NCI-H1105 treated with DMSO at 0.1 percent for 48 hours (cell line): ENCODE measurements at regions not wholly inside any gene's neighbourhood (a gene's known extent, or its start where the extent isn't known, plus 50 kb on each side); places are given as distances from the start of the nearest gene placed in this dataset.
"Not testable (repeated sequence)": the region's sequence is repeated elsewhere in the genome, so short reads cannot be mapped to it uniquely, and the experiment has no call there.

Source experiments
- DNase-seq: peaks from one replicate; lab custom pipeline; 2025; lab: John Stamatoyannopoulos, UW

DNA sequence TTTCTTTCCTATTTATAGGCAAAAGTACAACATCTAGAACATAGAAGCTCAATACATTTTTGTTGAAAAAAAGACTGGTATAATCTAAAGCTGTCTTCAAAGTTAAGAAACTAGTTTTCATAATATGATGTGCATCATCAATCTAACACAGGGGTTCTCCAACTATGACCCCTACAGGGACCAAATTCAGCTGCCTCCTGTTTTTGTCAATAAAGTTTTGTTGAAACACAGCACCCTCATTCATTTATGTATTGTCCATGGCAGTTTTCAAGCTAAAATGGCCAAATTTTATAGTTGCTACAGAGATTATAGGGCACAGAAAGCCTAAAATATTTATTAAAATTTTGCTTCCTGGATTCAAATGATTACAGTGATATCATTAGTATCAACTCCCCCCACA is 452.9 kb downstream of the CCER1 start:
- DNase-seq = no peak

DNA sequence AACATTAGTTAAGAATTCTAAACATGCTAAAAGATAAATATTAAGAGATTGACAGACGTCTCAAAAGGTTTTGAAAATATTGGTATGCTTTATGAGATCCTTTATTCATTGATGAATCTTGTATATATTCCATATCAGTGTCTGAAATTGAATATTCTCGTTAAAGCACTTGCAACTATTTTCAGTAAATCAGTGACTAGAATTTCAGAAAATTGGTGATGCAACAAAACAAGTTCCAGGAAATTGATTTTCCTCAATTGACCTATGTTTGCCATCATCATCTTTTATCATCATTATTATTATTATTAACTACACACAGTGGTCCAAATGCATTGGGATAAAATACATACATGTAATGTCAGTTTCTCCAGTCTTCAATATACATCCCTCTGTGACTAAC is 453.6 kb downstream of the CCER1 start:
- no peak for DNase-seq

DNA sequence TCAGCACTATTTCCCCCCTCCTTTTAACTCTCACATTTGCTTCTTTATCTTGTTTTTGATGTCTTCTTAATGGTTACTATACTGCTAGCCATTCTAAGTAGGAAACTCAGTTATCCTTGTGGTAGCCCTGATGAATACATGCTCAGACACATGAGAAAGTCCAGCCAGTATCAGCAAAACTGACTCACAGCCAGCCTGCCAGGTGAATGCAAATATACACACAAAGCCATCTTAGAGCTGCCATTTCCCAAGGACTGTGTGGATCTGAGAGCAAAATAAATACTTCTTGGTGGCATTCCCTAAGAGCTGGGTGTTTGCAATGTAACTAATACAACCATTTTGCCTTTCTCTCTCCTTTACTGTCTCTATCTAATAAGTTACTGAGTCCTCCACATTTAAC is 455.2 kb downstream of the CCER1 start:
- no peak for DNase-seq

DNA sequence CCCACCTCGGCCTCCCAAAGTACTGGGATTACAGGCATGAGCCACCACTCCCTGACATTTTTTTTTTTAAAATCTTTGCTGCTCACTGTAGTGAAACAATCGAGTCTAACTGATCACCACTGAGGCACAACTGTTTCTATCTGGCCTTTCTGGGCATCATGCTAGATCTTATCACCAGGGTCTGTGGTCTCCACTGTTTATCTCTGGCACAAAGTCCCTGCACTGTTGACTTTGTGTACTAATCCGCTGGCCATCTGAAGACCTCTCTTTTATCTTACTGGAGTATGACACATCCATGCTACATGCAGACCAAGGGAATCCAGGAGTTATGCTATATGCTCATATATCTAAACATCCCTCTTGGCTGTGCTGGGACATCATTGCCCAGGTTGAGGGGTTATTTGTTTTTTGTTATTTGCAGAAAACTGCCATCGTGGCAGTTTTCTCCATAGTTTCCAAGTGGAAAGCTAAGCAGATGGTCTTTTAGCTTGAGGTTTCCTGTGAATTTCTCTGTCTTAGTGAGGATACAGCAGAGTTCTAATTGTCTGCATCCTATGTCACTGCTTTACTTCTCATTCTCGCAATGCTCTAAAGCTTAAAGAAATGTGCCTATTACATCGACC is 456.9 kb downstream of the CCER1 start:
- DNase-seq = no peak

DNA sequence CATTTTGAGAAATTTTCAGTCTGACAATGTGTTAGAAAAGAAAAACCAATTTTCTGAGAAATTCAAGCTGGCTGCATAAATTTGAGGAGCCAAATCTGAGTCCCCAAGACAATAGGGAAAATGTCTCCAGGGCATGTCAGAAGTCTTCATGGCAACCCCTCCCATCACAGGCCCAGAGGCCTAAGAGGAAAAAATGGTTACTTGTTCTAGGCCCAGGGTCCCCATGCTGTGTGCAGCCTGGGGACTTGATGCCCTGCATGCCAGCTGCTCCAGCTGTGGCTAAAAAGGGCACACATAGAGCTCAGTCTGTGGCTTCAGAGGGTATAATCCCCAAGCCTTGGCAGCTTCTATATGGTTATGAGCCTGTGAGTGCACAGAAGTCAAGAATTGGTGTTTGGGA is 464.6 kb downstream of the CCER1 start:
- no peak for DNase-seq

DNA sequence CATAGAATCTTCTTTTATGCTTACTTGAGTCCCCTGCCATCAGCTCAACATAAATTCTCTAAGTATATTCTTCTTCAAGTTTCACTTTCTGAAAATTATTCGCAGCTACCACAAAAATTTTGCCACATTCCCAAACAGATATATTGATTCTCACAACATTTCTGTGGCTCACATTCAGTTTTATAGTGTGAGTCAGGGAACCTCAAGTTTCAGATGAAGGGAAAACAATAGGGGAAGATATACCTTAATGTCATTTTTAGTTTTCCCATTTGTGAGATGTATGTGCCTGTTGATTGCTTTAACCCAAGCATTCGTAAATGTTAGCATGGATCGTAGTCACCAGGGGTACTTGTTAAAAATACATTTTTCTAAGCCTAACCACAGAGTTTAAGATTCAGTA is 465.8 kb downstream of the CCER1 start:
- DNase-seq = no peak

DNA sequence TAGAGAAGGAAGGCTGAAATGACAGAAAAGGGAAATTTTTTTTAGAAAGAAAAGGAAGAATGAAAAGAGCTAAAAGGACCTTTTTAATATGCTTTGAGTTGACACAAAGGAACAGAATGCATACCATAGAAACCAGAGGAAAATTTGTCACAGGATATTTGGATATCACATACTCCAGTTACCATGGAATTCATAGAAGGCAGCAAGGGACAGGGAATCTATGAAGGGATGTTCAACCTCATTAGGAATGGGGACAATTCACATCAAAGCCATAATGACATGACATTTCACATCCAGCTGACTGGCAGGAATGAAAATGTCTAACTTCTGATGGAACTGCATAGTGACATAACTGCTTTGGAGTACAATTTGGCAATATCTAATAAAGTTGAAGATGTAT is 469.4 kb downstream of the CCER1 start:
- DNase-seq = no peak

DNA sequence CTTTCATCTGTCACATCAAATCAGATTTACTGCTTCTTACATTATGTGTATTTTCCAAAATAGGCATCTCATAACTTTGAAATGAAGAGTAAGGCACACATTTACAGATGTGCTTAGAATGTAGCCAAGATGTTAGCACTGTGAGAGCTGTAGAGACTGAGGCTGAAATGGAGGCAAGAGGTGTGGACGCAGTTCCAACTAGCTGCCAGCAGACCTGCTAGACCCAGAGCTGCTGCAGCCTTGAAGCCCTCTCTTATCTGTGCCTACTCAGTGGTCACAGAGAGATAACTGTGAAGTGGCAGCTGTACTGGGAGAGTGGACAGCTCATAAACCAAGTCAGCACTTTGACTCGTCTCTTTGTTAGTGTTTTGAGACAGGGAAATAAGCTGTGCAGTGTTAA is 470.9 kb downstream of the CCER1 start:
- DNase-seq = no peak

DNA sequence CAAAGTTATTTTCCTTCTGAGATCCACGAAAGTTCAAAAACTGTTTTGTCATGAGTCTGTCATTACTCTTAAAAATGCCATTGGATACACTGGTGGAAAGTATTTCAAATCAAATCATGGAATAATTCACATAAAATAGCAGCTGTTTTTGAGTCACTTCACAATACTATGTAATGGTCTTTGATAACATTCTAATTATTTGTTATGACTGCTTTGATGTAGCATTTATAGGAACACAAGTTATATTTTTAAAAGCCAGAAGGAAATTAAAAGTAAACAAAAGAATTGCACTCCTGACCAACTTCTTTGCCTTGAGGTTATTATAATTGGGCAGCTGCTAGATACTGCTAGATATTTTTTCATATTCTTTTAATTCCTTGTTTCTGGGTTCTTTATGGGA is 473.2 kb downstream of the CCER1 start:
- DNase-seq = no peak

DNA sequence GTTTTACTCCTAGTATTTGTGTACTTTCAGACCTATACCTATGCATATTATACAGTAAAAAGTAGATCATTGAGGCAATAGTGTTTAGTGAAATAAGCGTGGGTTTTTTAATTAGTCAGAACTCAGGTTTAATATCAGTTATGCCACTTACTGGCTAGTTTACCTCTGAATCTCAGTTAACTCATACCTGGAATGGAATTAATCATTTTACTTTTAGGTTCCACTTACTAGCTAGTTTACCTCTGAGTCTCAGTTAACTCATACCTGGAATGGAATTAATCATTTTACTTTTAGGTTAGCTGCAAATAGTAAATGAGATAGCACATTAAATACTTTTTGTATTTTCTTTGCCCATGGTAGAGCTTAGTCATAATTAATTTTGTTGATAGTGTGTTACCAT is 475.7 kb downstream of the CCER1 start:
- no peak for DNase-seq

DNA sequence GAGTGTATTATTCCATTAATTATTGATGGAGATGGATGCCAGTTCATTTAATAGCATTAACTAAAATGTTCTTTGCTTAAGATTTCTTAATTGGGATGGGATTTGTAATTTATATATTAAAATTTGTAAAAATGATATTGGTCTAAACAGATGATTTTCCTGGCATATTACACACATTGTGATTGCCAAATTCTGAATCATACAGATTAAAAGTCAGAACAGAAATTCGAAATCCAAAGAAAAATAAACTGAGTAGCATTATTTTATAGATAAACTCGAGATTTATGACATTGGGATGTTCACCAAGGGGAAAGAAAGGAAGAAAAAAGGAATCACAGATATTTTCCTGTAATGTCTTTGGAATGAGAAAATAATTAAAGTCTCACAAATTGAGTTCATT is 481.1 kb downstream of the CCER1 start:
- DNase-seq = no peak

DNA sequence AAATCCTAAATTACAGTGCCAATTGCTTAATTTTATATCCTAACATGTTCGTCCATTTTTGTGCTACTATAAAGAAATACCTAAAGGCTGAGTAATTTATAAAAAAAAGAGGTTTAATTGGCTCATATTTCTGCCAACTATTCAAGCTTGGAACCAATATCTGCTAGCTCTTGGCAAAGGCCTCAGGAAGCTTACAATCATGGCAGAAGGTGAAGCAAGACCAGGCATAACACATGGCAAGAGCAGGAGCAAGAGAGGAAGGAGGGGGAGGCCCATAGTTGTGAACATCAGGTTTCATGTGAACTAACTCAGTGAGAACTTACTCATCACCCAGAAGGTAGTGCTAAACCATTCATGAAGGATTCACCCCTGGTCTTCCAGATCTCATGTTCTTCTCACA is 494.3 kb downstream of the CCER1 start:
- no peak for DNase-seq

DNA sequence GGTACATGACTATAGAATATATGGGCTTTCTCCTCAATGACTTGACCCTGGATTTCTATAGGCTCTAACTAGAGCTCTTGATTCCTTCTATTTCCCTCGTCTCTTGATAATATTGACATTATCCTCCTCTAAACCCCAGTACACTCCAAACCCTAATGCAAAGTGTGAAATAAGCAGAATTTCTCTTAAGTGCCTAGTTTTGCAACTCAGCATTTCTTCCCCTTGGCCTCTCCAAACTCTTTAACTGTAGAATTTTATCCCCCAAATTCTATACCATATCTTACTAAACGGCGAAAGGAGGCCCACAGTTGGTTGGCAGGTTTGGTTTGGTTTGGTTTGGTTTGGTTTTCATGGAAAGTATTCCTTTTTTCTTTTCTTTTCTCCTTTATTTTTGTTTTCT is 498.7 kb downstream of the CCER1 start:
- DNase-seq = no peak

DNA sequence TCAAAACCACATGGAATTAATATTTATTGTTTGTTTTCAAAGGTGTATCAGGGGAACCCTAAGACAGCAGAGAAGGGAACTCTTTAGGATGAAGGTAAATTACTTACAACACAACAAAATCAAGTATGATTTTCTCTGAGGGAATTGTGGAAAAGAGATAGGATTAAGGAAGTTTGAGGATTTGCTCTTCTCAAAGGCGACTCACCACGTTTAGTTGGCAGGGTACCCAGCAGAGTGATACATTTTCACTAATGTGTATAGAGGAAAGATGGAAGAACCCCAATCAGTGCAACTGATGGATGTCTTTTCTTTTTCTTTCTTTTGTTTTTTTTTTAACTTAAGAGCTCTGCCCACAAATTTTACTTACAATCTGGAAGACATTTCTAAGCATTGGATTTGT is 499.2 kb downstream of the CCER1 start:
- DNase-seq = no peak

DNA sequence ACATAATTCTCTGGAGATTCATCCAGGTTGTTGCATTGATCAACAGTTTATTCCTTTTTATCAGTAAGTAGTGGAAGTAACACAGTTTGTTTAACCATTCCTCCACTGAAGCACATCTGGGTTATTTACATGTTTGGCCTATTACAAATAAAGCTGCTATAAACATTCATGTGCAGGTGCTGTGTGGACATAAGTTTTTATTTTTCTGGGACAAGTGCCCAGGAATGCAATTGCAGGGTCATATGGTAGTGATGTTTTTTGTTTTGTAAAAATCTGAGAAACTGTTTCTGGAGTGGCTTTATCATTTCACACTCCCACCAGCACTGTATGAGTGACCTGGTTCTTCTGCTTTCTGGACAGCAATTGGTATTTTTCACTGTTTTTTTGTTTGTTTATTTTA is 505.4 kb downstream of the CCER1 start:
- DNase-seq = no peak

DNA sequence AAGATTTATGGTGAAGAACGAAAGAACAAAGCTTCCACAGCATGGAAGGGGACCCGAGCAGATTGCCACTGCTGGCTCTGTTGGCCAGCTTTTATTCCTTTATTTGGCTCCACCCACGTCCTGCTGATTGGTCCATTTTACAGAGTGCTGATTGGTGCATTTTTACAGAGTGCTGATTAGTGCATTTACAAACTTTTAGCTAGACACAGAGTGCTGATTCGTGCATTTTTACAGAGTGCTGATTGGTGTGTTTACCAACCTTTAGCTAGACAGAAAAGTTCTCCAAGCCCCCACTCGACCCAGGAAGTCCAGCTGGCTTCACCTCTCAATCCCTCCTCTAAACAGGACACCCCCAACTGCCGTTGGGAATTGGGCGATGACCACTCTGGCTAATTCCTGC is 511.5 kb downstream of the CCER1 start:
- not testable (repeated sequence) for DNase-seq

DNA sequence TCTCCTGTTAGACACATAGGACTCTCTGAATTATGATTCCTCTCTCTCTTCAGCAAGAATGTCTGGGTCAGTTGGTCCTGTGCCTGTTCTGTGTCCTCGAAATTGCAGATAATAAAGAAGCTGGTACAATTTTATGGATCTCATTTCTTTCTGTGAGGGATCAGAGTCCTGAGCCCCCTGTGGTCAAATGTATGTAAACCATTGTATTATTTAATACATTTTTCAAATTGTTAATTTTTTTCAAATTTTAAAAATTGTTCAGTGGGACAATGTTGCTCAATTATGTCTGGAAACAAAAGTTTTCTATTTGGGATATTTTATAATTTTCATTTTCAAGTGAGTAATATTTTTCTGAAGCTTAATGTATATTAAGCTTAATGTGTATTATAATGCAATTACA is 513.5 kb downstream of the CCER1 start:
- no peak for DNase-seq

DNA sequence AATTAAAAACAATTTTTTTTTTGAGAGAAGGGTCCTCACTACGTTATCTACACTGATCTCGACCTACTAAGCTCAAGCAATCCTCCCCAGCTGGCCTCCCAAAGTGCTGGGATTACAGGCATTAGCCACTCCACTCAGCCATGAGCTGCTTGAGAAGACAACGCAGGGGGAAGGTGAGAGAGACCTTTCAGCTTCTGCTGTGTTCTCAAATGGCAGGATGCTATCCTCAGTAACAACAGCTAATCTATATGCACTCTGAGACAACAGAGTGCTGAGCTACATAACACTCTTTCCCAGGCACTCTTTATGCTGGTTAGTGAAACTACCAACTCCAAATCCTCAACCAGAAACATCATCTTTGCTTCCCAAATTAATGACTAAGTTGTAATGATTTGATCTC is 526.1 kb downstream of the CCER1 start:
- no peak for DNase-seq

DNA sequence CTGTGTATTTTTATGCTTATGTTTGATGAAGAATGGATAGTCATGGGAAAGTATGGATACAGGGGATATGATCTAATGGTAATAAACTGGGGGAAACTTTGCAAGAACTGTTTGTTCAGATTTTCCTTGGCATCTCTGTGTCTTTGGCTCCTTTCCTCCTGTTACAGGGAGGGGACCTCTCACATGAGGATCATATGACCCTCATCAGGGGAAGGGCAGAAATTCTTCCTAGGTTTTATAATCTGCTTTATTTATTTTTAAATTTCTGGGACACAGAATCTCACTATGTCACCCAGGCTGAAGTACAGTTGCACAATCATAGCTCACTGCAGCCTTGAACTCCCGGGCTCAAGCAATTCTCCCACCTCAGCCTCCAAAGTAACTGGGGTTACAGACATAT is 526.5 kb downstream of the CCER1 start:
- no peak for DNase-seq

DNA sequence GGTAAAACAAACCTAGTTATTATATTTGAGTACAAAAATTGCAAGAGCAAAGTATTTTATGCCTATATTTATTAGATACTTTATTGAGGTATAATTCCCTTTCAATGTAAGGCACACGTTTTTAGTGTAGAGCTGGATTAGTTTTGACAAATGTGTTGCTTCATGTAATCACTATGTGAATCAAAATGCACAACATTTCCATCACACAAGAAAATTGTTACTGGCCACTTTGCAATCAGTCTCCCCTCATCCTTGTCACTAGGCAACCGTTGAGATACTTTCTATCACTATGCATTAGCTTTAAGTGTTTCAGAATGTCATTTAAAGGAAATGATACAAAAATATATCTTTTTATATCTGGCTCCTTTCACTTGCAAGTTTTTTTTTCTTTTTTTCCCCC is 531.0 kb downstream of the CCER1 start:
- DNase-seq = no peak

DNA sequence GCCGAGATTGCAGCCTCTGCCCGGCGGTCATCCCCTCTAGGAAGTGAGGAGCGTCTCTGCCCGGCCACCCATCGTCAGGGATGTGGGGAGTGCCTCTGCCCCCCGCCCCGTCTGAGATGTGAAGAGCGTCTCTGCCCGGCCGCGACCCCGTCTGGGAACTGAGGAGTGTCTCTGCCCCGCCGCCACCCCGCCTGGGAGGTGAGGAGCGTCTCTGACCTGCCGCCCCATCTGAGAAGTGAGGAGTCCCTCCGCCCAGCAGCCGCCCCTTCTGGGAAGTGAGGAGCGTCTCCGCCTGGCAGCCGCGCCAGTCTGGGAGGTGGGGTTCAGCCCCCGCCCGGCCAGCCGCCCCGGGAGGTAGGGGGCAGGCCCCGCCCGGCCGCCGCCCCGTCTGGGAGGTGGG is 544.0 kb downstream of the CCER1 start:
- DNase-seq = no peak

DNA sequence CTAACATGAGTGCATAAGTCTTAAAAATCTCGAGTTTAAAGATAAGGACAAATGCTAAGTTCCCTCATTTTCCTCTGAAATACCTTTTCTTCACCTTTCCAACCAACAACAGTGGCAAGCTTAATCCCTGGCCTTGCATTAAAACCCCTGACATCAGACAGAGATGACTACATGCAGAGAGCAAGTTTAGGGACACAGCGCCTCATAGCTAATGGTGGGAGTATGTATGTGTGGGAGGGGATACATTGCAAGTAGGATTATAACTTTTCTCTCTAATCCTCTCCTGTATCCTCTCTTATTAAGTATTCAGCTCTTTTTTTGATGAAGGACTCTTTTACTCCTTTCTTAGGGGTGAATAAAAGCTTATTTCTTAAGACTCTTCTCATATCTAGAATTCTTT is 547.1 kb downstream of the CCER1 start:
- no peak for DNase-seq

DNA sequence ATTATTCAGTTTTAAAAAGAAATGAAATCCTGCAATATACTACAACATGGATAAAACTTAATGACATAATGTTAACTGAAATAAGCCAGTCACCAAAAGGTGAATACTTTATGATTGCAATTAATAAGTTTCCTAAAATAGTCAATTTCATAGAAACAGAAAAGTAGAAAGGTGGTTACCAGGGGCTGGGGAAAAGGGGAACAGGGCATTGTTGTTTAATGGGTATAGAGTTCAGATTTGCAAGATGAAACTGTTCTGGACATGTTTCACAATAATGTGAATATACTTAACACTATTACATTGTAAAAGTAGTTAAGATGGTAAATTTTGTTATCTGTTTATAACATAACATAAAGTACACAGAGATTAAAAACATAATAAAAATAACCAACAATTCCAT is 550.9 kb downstream of the CCER1 start:
- DNase-seq = no peak

DNA sequence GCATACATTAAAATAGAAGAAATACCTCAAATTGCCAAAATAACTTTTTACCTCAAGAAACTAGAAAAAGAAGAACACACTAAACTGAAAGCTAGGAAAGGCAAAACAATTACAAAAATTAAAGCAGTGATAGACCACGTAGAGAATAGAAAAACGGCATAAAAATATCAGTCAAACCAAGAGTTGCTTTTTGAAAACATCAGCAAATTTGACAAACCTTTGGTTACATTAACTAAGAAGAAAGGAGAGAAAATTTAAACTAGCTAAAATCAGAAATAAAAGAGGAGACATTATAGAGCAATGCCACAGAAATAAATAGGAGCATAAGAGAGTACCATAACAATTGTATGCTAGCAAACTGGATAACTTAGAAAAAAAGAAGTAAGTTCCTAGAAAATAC is 553.8 kb downstream of the CCER1 start:
- no peak for DNase-seq

DNA sequence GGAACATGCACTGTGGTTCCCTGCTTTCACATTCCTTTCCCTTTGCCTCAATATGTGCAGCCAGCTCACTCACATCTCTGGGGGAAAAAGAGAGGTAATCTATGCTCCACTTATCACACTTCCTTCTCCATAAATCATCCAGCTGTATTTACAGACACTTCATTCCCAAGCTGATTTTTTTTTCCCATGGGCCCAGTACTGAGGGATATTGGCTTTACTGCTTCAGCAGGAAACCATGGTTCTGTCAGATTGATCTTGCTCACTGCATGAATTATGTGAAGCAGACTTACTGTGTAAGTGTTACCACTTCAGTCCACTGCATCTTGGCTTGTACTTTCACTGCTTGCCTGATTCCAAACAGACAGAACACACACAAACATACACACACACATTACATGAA is 555.6 kb downstream of the CCER1 start:
- DNase-seq = no peak
